GM12891 (cell line): ENCODE measurements at regions not wholly inside any gene's neighbourhood (a gene's known extent, or its start where the extent isn't known, plus 50 kb on each side); places are given as distances from the start of the nearest gene placed in this dataset.

Experiments
- POLR2A ChIP-seq: IDR thresholded peaks from 2 replicates; pipeline ENCODE4 v1.6.1; 2011; ENCODE audit warnings: low read depth, low read length, control low read depth
- POLR2AphosphoS5 ChIP-seq: IDR thresholded peaks from 2 replicates; pipeline ENCODE4 v1.6.1; 2011; ENCODE audit warnings: low read depth, low read length, control low read depth

- TF ChIP-seq POLR2AphosphoS5 (no peak), POLR2A (no peak)
Measured at GRCh38 chr2:157124731-157125130, 132.8 kb upstream of the GALNT5 start.
